ENCODE measurements at regions not wholly inside any gene's neighbourhood (a gene's known extent, or its start where the extent isn't known, plus 50 kb on each side); places are given as distances from the start of the nearest gene placed in this dataset.
"Not testable (repeated sequence)": the region's sequence is repeated elsewhere in the genome, so short reads cannot be mapped to it uniquely, and the experiment has no call there.

GRCh38 chr13:87999240-87999700 lies 328.1 kb downstream of the SLITRK5 start:
- no peak overlapping the region for H3K27ac ChIP-seq (ENCODE audit: low read depth, low read length)
- peaks cover 0 to 6% of the 10 kb centered on the region in 2 donors for H3K9me3 ChIP-seq (ENCODE audit: control insufficient read depth in 1 of 2, low read length in 2 of 2)
- no peaks in the 10 kb centered on the region for H3K27me3 ChIP-seq (ENCODE audit: control insufficient read depth in 1 of 2, insufficient read depth in 2 of 2, low read length in 2 of 2)
- no peak overlapping the region for H3K4me3 ChIP-seq (ENCODE audit: low read depth in 1 of 2, low read length in 2 of 2)
- H3K9ac ChIP-seq (ENCODE audit: low read depth in 1 of 2, low read length in 2 of 2): no peak overlapping the region
- H3K4me1 ChIP-seq (ENCODE audit: control insufficient read depth in 1 of 2, insufficient read depth in 2 of 2, low read length in 2 of 2): no peaks in the 10 kb centered on the region
- H3K36me3 ChIP-seq (ENCODE audit: control insufficient read depth in 1 of 2, insufficient read depth in 2 of 2, low read length in 2 of 2): no peaks in the 10 kb centered on the region

GRCh38 chr13:87999788-88000187 lies 328.6 kb downstream of the SLITRK5 start:
- H3K27ac ChIP-seq (ENCODE audit: low read depth, low read length): no peak overlapping the region
- no peak overlapping the region for H3K4me3 ChIP-seq (ENCODE audit: low read depth in 1 of 2, low read length in 2 of 2)
- peaks cover under 1 to 6% of the 10 kb centered on the region in 2 donors for H3K9me3 ChIP-seq (ENCODE audit: control insufficient read depth in 1 of 2, low read length in 2 of 2)
- H3K27me3 ChIP-seq (ENCODE audit: control insufficient read depth in 1 of 2, insufficient read depth in 2 of 2, low read length in 2 of 2): no peaks in the 10 kb centered on the region
- H3K9ac ChIP-seq (ENCODE audit: low read depth in 1 of 2, low read length in 2 of 2): no peak overlapping the region
- no peaks in the 10 kb centered on the region for H3K36me3 ChIP-seq (ENCODE audit: control insufficient read depth in 1 of 2, insufficient read depth in 2 of 2, low read length in 2 of 2)
- no peaks in the 10 kb centered on the region for H3K4me1 ChIP-seq (ENCODE audit: control insufficient read depth in 1 of 2, insufficient read depth in 2 of 2, low read length in 2 of 2)

- Histone ChIP-seq H3K27me3 (ENCODE audit: control insufficient read depth in 1 of 2, insufficient read depth in 2 of 2, low read length in 2 of 2) (no peaks in the 10 kb centered on the region), H3K36me3 (ENCODE audit: control insufficient read depth in 1 of 2, insufficient read depth in 2 of 2, low read length in 2 of 2) (no peaks in the 10 kb centered on the region), H3K27ac (ENCODE audit: low read depth, low read length) (no peak overlapping the region), H3K9ac (ENCODE audit: low read depth in 1 of 2, low read length in 2 of 2) (no peak overlapping the region), H3K4me3 (ENCODE audit: low read depth in 1 of 2, low read length in 2 of 2) (no peak overlapping the region), H3K4me1 (ENCODE audit: control insufficient read depth in 1 of 2, insufficient read depth in 2 of 2, low read length in 2 of 2) (no peaks in the 10 kb centered on the region), H3K9me3 (ENCODE audit: control insufficient read depth in 1 of 2, low read length in 2 of 2) (peaks cover 4 to 6% of the 10 kb centered on the region in 2 donors)
Observed at GRCh38 chr13:88000239-88000638, 329.1 kb downstream of the SLITRK5 start.

GRCh38 chr13:88000787-88001186 lies 329.6 kb downstream of the SLITRK5 start:
- H3K4me1 ChIP-seq (ENCODE audit: control insufficient read depth in 1 of 2, insufficient read depth in 2 of 2, low read length in 2 of 2): no peaks in the 10 kb centered on the region
- H3K27me3 ChIP-seq (ENCODE audit: control insufficient read depth in 1 of 2, insufficient read depth in 2 of 2, low read length in 2 of 2): no peaks in the 10 kb centered on the region
- H3K4me3 ChIP-seq (ENCODE audit: low read depth in 1 of 2, low read length in 2 of 2): no peak overlapping the region
- no peak overlapping the region for H3K9ac ChIP-seq (ENCODE audit: low read depth in 1 of 2, low read length in 2 of 2)
- peaks cover 4 to 11% of the 10 kb centered on the region in 2 donors for H3K9me3 ChIP-seq (ENCODE audit: control insufficient read depth in 1 of 2, low read length in 2 of 2)
- H3K36me3 ChIP-seq (ENCODE audit: control insufficient read depth in 1 of 2, insufficient read depth in 2 of 2, low read length in 2 of 2): no peaks in the 10 kb centered on the region
- no peak overlapping the region for H3K27ac ChIP-seq (ENCODE audit: low read depth, low read length)

- H3K9ac ChIP-seq (ENCODE audit: low read depth in 1 of 2, low read length in 2 of 2): no peak overlapping the region
- no peak overlapping the region for H3K27ac ChIP-seq (ENCODE audit: low read depth, low read length)
- H3K36me3 ChIP-seq (ENCODE audit: control insufficient read depth in 1 of 2, insufficient read depth in 2 of 2, low read length in 2 of 2): no peaks in the 10 kb centered on the region
- no peaks in the 10 kb centered on the region for H3K4me1 ChIP-seq (ENCODE audit: control insufficient read depth in 1 of 2, insufficient read depth in 2 of 2, low read length in 2 of 2)
- H3K27me3 ChIP-seq (ENCODE audit: control insufficient read depth in 1 of 2, insufficient read depth in 2 of 2, low read length in 2 of 2): no peaks in the 10 kb centered on the region
- H3K9me3 ChIP-seq (ENCODE audit: control insufficient read depth in 1 of 2, low read length in 2 of 2): peaks cover 4 to 7% of the 10 kb centered on the region in 2 donors
- no peak overlapping the region for H3K4me3 ChIP-seq (ENCODE audit: low read depth in 1 of 2, low read length in 2 of 2)
Observed at GRCh38 chr13:88005188-88005587, 334.0 kb downstream of the SLITRK5 start.

- H3K9me3 ChIP-seq (ENCODE audit: control insufficient read depth in 1 of 2, low read length in 2 of 2): peaks cover 6 to 11% of the 10 kb centered on the region in 2 donors
- H3K9ac ChIP-seq (ENCODE audit: low read depth in 1 of 2, low read length in 2 of 2): no peak overlapping the region
- H3K4me1 ChIP-seq (ENCODE audit: control insufficient read depth in 1 of 2, insufficient read depth in 2 of 2, low read length in 2 of 2): no peaks in the 10 kb centered on the region
- no peak overlapping the region for H3K4me3 ChIP-seq (ENCODE audit: low read depth in 1 of 2, low read length in 2 of 2)
- no peaks in the 10 kb centered on the region for H3K36me3 ChIP-seq (ENCODE audit: control insufficient read depth in 1 of 2, insufficient read depth in 2 of 2, low read length in 2 of 2)
- no peak overlapping the region for H3K27ac ChIP-seq (ENCODE audit: low read depth, low read length)
- no peaks in the 10 kb centered on the region for H3K27me3 ChIP-seq (ENCODE audit: control insufficient read depth in 1 of 2, insufficient read depth in 2 of 2, low read length in 2 of 2)
Observed at GRCh38 chr13:88014527-88014926, 343.4 kb downstream of the SLITRK5 start.

GRCh38 chr13:88022431-88023208 lies 351.4 kb downstream of the SLITRK5 start:
- Histone ChIP-seq H3K4me3 (ENCODE audit: low read depth in 1 of 2, low read length in 2 of 2) (no peak overlapping the region), H3K4me1 (ENCODE audit: control insufficient read depth in 1 of 2, insufficient read depth in 2 of 2, low read length in 2 of 2) (no peaks in the 10 kb centered on the region), H3K36me3 (ENCODE audit: control insufficient read depth in 1 of 2, insufficient read depth in 2 of 2, low read length in 2 of 2) (no peaks in the 10 kb centered on the region), H3K27me3 (ENCODE audit: control insufficient read depth in 1 of 2, insufficient read depth in 2 of 2, low read length in 2 of 2) (no peaks in the 10 kb centered on the region), H3K9me3 (ENCODE audit: control insufficient read depth in 1 of 2, low read length in 2 of 2) (peaks cover 9 to 12% of the 10 kb centered on the region in 2 donors), H3K9ac (ENCODE audit: low read depth in 1 of 2, low read length in 2 of 2) (no peak overlapping the region), H3K27ac (ENCODE audit: low read depth, low read length) (no peak overlapping the region)

GRCh38 chr13:88026241-88026640 lies 355.1 kb downstream of the SLITRK5 start:
- H3K4me1 ChIP-seq (ENCODE audit: control insufficient read depth in 1 of 2, insufficient read depth in 2 of 2, low read length in 2 of 2): no peaks in the 10 kb centered on the region
- no peak overlapping the region for H3K4me3 ChIP-seq (ENCODE audit: low read depth in 1 of 2, low read length in 2 of 2)
- no peaks in the 10 kb centered on the region for H3K27me3 ChIP-seq (ENCODE audit: control insufficient read depth in 1 of 2, insufficient read depth in 2 of 2, low read length in 2 of 2)
- H3K36me3 ChIP-seq (ENCODE audit: control insufficient read depth in 1 of 2, insufficient read depth in 2 of 2, low read length in 2 of 2): no peaks in the 10 kb centered on the region
- no peak overlapping the region for H3K9ac ChIP-seq (ENCODE audit: low read depth in 1 of 2, low read length in 2 of 2)
- peaks cover 0 to 6% of the 10 kb centered on the region in 2 donors for H3K9me3 ChIP-seq (ENCODE audit: control insufficient read depth in 1 of 2, low read length in 2 of 2)
- H3K27ac ChIP-seq (ENCODE audit: low read depth, low read length): no peak overlapping the region

GRCh38 chr13:88031980-88032559 lies 360.9 kb downstream of the SLITRK5 start:
- Histone ChIP-seq H3K36me3 (ENCODE audit: control insufficient read depth in 1 of 2, insufficient read depth in 2 of 2, low read length in 2 of 2) (no peaks in the 10 kb centered on the region), H3K27ac (ENCODE audit: low read depth, low read length) (no peak overlapping the region)

GRCh38 chr13:88036205-88036604 lies 365.0 kb downstream of the SLITRK5 start:
- not testable (repeated sequence) for H3K27me3 ChIP-seq (ENCODE audit: control insufficient read depth in 1 of 2, insufficient read depth in 2 of 2, low read length in 2 of 2); H3K9ac ChIP-seq (ENCODE audit: low read depth in 1 of 2, low read length in 2 of 2); H3K27ac ChIP-seq (ENCODE audit: low read depth, low read length); H3K4me1 ChIP-seq (ENCODE audit: control insufficient read depth in 1 of 2, insufficient read depth in 2 of 2, low read length in 2 of 2); H3K4me3 ChIP-seq (ENCODE audit: low read depth in 1 of 2, low read length in 2 of 2); H3K36me3 ChIP-seq (ENCODE audit: control insufficient read depth in 1 of 2, insufficient read depth in 2 of 2, low read length in 2 of 2); H3K9me3 ChIP-seq (ENCODE audit: control insufficient read depth in 1 of 2, low read length in 2 of 2)

More at GRCh38 chr13:88031980-88032559, 360.9 kb downstream of the SLITRK5 start:
- Histone ChIP-seq H3K9me3 (ENCODE audit: control insufficient read depth in 1 of 2, low read length in 2 of 2) (peaks cover 0 to 4% of the 10 kb centered on the region in 2 donors), H3K9ac (ENCODE audit: low read depth in 1 of 2, low read length in 2 of 2) (no peak overlapping the region), H3K27me3 (ENCODE audit: control insufficient read depth in 1 of 2, insufficient read depth in 2 of 2, low read length in 2 of 2) (no peaks in the 10 kb centered on the region), H3K4me1 (ENCODE audit: control insufficient read depth in 1 of 2, insufficient read depth in 2 of 2, low read length in 2 of 2) (no peaks in the 10 kb centered on the region), H3K4me3 (ENCODE audit: low read depth in 1 of 2, low read length in 2 of 2) (no peak overlapping the region)
